ENCODE measurements at regions not wholly inside any gene's neighbourhood (a gene's known extent, or its start where the extent isn't known, plus 50 kb on each side); places are given as distances from the start of the nearest gene placed in this dataset.
"Not testable (repeated sequence)": the region's sequence is repeated elsewhere in the genome, so short reads cannot be mapped to it uniquely, and the experiment has no call there.

DNA sequence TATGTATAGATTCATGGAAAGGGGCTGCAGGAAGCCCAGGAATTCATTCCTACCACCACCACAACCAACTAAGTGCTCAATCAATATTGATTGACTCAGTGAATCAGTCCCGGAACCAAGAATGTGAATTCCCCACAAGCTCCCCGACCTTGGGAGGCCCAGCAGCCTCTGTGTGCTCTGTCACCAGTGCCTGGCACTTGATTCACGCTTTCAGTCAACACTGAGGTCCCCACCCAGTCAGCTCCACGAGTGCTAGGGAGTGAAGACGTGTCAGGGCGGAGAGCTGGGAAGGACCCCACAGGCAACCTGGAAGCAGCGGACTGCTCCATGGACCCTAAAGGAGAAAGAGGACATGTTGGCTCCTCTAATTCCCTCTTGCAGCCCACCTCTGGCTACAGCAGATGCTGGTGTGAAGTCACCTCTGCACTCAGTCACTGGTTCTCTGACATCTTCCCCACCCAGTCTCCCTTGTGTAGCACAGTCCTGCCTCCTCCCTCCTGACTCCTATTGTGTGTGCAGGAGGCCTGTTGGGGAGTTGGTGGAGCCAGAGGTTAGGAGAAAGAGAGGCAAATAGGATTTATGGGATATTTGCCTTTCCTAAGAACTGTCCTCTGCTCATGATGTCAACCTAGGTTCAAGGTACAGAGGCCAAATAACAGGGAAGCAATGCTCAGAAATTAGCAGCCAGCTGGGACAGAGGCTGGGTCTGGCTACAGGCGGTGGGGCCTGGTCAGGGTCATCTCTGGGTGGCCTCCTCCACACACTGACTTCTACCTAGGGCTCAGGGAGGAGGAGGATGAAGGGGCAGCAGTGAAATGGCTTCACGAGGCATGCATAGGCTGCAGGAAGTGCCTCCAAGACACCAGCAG is 88.2 kb downstream of the TRIM69 start:
- H3K4me2 ChIP-seq (ENCODE audit: insufficient read depth in 1 of 2, low read depth in 2 of 2, low read length in 2 of 2); H4K20me1 ChIP-seq (replicated peaks in 1 of 2; ENCODE audit: control insufficient read depth in 1 of 2, insufficient read depth in 2 of 2, low read length in 2 of 2); H2BK12ac ChIP-seq (ENCODE audit: low read depth, low read length); POLR2A ChIA-PET (ENCODE audit: partially characterized antibody); H3K23ac ChIP-seq (ENCODE audit: insufficient read length); H3K56ac ChIP-seq (replicated peaks; ENCODE audit: insufficient read length, low read depth, low read length); H3K9me3 ChIP-seq (ENCODE audit: insufficient read depth in 2 of 2, low read depth in 1 of 2, low read length in 1 of 2); H3K14ac ChIP-seq (ENCODE audit: insufficient read length); H2AFZ ChIP-seq (ENCODE audit: low read length); H4K8ac ChIP-seq (ENCODE audit: extremely low read depth, insufficient read depth, low read length); H3K4me3 ChIP-seq (ENCODE audit: extremely low read depth in 1 of 4, insufficient read depth in 2 of 4, low read depth in 3 of 4, low read length in 4 of 4); CTCF ChIA-PET (ENCODE audit: partially characterized antibody); H2BK15ac ChIP-seq (ENCODE audit: low read length); H2BK20ac ChIP-seq (ENCODE audit: low read length); H2AK5ac ChIP-seq (ENCODE audit: low read depth, low read length); H3K4ac ChIP-seq (replicated peaks; ENCODE audit: insufficient read length, low read depth, low read length); H4K5ac ChIP-seq (ENCODE audit: insufficient read length, low read depth, low read length); H3K79me2 ChIP-seq (ENCODE audit: control insufficient read depth in 1 of 2, insufficient read depth in 2 of 2, low read length in 2 of 2); H3K27ac ChIP-seq (ENCODE audit: low read depth, low read length); H3K18ac ChIP-seq (ENCODE audit: extremely low read depth, low read length); H2BK5ac ChIP-seq (ENCODE audit: low read depth, low read length); H3K23me2 ChIP-seq (ENCODE audit: low read depth, low read length); H3K27me3 ChIP-seq (replicated peaks in 1 of 4; ENCODE audit: control insufficient read depth in 3 of 4, extremely low read depth in 1 of 4, insufficient read depth in 3 of 4, low read length in 3 of 4); FAIRE-seq; H4K91ac ChIP-seq (replicated peaks; ENCODE audit: insufficient read length, low read length); H3K36me3 ChIP-seq (ENCODE audit: control insufficient read depth in 2 of 4, insufficient read depth in 4 of 4, low read length in 3 of 4); H2BK120ac ChIP-seq (replicated peaks; ENCODE audit: low read depth, low read length); H3K79me1 ChIP-seq (ENCODE audit: low read depth, low read length); DNase-seq (ENCODE audit: low read depth in 1 of 2, low spot score in 2 of 2); H3K4me1 ChIP-seq (replicated peaks in 1 of 4; ENCODE audit: control insufficient read depth in 3 of 4, insufficient read depth in 4 of 4, low read length in 3 of 4); H3K9ac ChIP-seq (replicated peaks in 1 of 4; ENCODE audit: extremely low read depth in 1 of 4, low read depth in 3 of 4, low read length in 3 of 4): not testable (repeated sequence)
- 88% methylated on average over 1 of the region's 9 CpGs; no CpG with 5 or more reads in 1 of the 2 experiments for WGBS, 2 experiments (ENCODE audit: extremely low coverage in 1 of 2, insufficient coverage in 1 of 2, insufficient read length in 1 of 2, insufficient replicate concordance in 2 of 2, low coverage in 1 of 2, low lambda C conversion rate in 2 of 2, missing lambda C conversion rate in 1 of 2)

DNA sequence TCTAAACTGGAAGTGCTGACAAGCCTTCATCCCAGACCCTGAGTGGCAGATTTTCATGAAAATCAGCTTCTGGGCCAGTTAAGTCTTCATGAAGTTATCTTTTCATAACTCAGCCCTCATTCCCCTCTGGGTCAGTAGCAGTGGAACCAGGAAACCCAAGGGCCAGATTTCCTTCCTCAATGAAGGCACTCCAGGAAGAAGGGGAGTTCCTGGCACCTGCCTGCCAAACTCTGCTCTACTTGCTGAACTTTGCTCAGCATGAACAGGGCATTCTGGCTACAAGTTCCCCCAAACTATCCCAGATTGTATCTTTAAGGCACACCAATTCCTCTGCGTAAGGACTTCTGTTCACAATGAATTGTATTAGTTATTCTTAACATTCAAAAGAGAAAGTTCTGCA is 90.3 kb downstream of the TRIM69 start:
- H3K9me3 ChIP-seq (ENCODE audit: insufficient read depth in 2 of 2, low read depth in 1 of 2, low read length in 1 of 2); H2BK5ac ChIP-seq (ENCODE audit: low read depth, low read length); H2BK15ac ChIP-seq (ENCODE audit: low read length); H3K56ac ChIP-seq (replicated peaks; ENCODE audit: insufficient read length, low read depth, low read length); H3K18ac ChIP-seq (ENCODE audit: extremely low read depth, low read length); H3K27ac ChIP-seq (ENCODE audit: low read depth, low read length); H4K8ac ChIP-seq (ENCODE audit: extremely low read depth, insufficient read depth, low read length); POLR2A ChIA-PET (ENCODE audit: partially characterized antibody); H2BK120ac ChIP-seq (replicated peaks; ENCODE audit: low read depth, low read length); H4K91ac ChIP-seq (replicated peaks; ENCODE audit: insufficient read length, low read length); H3K27me3 ChIP-seq (replicated peaks in 1 of 4; ENCODE audit: control insufficient read depth in 3 of 4, extremely low read depth in 1 of 4, insufficient read depth in 3 of 4, low read length in 3 of 4); H2BK20ac ChIP-seq (ENCODE audit: low read length); H3K36me3 ChIP-seq (ENCODE audit: control insufficient read depth in 2 of 4, insufficient read depth in 4 of 4, low read length in 3 of 4); H2AK5ac ChIP-seq (ENCODE audit: low read depth, low read length); H3K4ac ChIP-seq (replicated peaks; ENCODE audit: insufficient read length, low read depth, low read length); H3K4me2 ChIP-seq (ENCODE audit: insufficient read depth in 1 of 2, low read depth in 2 of 2, low read length in 2 of 2); H3K23me2 ChIP-seq (ENCODE audit: low read depth, low read length); DNase-seq (ENCODE audit: low read depth in 1 of 2, low spot score in 2 of 2); H4K5ac ChIP-seq (ENCODE audit: insufficient read length, low read depth, low read length); H4K20me1 ChIP-seq (replicated peaks in 1 of 2; ENCODE audit: control insufficient read depth in 1 of 2, insufficient read depth in 2 of 2, low read length in 2 of 2); CTCF ChIA-PET (ENCODE audit: partially characterized antibody); H3K4me1 ChIP-seq (replicated peaks in 1 of 4; ENCODE audit: control insufficient read depth in 3 of 4, insufficient read depth in 4 of 4, low read length in 3 of 4); H2BK12ac ChIP-seq (ENCODE audit: low read depth, low read length); H2AFZ ChIP-seq (ENCODE audit: low read length); H3K4me3 ChIP-seq (ENCODE audit: extremely low read depth in 1 of 4, insufficient read depth in 2 of 4, low read depth in 3 of 4, low read length in 4 of 4); H3K14ac ChIP-seq (ENCODE audit: insufficient read length); H3K79me1 ChIP-seq (ENCODE audit: low read depth, low read length); H3K79me2 ChIP-seq (ENCODE audit: control insufficient read depth in 1 of 2, insufficient read depth in 2 of 2, low read length in 2 of 2); H3K23ac ChIP-seq (ENCODE audit: insufficient read length); H3K9ac ChIP-seq (replicated peaks in 1 of 4; ENCODE audit: extremely low read depth in 1 of 4, low read depth in 3 of 4, low read length in 3 of 4); FAIRE-seq: not testable (repeated sequence)
- WGBS, 2 experiments (ENCODE audit: extremely low coverage in 1 of 2, insufficient coverage in 1 of 2, insufficient read length in 1 of 2, insufficient replicate concordance in 2 of 2, low coverage in 1 of 2, low lambda C conversion rate in 2 of 2, missing lambda C conversion rate in 1 of 2), result 100% methylated on average over 1 of the region's 1 CpG; no CpG with 5 or more reads in 1 of the 2 experiments

Data from H1 (cell line).